A204.1 (cell line): ENCODE measurements at regions not wholly inside any gene's neighbourhood (a gene's known extent, or its start where the extent isn't known, plus 50 kb on each side); places are given as distances from the start of the nearest gene placed in this dataset.
"Not testable (repeated sequence)": the region's sequence is repeated elsewhere in the genome, so short reads cannot be mapped to it uniquely, and the experiment has no call there.

ENCODE experiments used
- FAIRE-seq: peaks from 2 replicates; lab custom pipeline; 2012; peaks lifted over from hg19 to GRCh38; lab: Jason Lieb, UNC

DNA sequence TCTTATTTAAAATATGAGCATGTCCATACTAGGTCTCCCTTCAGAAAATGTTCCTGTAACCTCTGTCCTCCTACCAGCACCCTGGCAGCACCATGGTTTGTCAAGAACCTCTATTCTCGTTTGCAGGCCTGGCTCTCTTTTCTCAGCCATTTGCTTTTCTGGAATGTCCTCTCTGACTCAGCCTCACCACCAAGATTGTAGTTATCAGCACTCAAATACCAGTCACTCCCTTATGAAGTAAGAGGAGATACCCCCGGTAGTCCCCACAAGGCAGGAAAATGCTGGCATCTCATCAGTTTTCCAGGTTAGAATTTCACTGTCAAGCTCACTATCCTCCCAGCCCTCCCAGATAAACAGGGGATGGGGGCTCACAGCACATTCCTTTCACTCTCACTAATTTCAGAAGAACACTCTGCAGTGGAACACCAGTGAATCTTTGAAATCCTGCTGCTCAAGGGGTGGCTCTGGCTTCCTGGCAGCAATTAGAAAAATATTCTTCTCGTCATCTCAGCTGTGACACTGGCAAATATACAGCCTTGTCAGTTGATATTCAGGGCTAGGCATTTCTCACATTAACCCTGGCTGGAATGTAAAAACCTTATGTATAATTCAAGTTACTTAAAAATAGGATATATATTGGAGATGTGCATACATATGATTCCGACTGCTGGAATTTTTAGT, 129.2 kb downstream of the TBX18 start:
- FAIRE-seq, result no peak

DNA sequence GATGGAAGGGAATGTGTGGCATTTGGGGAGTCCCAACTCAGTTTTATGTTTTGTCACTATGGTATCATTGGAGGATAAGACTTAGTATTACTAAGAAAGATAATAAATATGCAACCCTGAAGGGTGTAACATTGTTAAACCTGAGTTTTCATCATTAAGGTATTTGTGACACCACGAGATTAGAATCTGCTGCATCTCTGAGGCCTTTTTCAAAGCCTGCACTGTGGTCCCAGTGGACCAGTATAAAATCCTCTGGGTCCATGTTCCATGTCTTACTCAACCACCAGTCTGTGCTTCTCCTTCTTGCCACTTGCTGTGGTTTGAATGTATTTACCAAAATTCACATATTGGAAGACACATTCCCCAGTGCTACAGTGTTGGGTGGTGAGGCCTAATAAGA, 130.6 kb downstream of the TBX18 start:
- FAIRE-seq, result no peak

DNA sequence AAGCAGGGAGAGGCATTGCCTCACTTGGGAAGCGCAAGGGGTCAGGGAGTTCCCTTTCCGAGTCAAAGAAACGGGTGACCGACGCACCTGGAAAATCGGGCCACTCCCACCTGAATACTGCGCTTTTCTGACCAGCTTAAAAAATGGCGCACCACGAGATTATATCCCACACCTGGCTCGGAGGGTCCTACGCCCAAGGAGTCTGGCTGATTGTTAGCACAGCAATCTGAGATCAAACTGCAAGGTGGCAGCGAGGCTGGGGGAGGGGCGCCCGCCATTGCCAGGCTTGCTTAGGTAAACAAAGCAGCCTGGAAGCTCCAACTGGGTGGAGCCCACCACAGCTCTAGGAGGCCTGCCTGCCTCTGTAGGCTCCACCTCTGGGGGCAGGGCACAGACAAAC, 137.9 kb downstream of the TBX18 start:
- not testable (repeated sequence) for FAIRE-seq

DNA sequence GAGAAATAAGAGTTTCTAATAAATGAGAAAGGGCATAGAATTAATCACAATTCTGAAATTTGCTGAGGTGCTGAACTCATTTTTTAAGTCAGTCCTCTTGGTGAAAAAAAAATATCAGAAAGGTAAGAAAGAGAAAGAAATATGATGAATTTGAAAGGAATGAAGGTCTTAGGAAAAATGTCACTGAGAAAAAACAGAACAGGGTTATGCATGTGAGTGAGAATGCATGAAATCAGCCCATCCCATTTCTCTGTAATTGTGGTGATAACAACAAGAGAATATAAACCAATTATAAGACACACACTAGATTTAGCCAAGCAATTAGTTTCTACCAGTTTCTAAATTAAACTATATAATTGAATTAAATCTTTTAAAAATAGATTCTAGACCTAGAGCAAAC, 138.9 kb downstream of the TBX18 start:
- no peak for FAIRE-seq

DNA sequence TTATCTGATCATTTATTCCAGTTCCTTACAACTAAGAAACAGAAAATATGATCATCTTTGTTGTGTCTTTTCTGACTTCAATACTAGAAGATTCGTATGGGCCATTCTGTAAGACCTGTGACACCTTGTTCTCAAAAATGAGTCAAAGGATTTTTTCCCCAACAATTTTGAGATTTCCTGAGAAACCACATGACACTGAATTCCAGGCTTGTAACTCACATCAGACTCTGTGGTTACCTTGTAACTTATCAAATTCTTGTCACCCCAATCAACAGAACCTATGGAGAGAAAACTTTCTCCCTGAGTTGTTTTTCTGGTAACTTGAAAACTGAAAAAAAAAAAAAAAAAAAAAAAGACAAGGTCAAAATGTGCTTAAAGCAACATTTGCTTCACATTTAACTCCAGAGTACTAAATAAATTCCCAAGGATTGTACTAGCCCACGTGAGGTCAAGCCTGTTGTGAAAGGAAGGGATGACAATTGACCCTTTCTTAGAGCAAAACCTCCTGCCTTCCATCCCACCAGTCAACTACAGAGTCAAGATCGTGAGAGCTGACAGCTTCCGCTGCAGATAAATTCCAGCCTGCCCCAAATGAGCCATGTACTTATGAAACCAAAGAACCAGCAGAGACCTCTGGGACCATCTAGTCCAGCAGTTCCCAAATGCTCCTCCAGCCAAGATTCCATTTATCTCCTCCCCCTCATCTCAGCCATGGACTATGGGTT, 140.3 kb downstream of the TBX18 start:
- no peak for FAIRE-seq

DNA sequence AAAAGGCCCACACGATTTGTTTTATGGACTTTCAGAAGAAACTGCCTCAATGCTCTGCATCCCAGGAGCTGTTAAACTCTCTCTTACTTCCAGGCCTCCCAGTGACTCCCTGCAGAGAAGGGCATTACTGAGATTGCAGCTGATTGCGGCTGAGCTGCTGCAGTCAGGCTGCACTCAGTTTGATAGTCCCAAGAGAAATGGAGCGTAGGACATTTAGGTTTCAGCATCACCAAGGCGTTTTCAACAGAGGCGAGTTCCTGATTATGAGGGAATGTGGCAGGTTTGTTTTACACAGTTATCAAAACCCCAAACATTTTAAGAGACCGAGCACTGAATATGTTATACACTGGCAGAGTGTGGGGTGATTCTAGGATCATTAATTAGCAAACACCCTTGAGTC, 145.6 kb downstream of the TBX18 start:
- FAIRE-seq, result no peak

DNA sequence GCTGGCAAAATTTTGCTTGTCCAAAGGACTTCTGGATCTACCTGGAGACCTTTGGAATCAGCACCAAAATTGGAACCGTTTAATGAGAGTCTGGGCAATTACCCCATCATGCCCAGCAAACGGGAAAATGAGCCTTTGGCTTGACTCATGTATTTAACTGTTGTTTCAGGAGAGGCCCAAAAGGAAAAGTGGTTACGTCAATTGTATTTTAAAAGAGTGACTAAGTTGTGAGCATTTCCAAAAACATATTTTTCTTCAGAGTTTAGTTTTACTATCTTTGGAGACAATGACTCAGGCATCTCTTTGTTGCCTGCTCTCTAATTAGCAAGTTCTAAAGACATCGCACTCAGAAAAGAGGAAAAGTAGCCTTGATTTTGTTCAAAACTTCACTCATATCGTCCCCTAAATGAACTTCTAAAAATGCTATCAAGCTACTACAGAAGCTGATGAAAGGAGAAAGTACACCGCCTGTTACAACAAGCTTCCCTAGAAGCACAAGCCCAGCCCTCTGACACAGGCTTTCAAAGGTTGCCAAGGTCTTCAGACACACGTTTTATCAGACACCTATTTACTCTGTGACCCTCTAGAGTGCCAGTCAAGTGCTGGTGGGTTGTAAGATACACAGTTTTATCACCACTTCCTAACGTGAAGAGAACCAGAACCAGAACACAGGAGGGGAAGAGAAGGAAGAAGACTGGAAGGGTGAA, 146.2 kb downstream of the TBX18 start:
- FAIRE-seq, result no peak

DNA sequence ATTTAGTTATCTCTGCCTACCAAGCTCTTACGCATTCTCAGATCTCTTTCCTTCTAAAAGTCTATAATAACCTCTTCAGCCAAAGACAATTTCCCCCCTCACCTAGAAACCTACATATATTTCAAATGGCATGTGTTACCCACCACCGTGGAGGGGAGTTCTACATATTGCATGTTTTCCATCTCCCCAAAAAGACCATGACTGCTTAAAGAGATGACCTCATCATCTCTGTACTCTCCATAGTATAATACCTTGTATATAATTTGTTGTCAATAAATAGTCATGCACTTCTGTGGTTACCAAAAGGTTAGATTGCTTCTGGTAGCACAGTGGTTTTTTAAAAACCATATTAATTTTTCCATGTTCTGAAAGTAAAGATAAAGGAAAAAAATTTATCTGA, 148.4 kb downstream of the TBX18 start:
- no peak for FAIRE-seq

DNA sequence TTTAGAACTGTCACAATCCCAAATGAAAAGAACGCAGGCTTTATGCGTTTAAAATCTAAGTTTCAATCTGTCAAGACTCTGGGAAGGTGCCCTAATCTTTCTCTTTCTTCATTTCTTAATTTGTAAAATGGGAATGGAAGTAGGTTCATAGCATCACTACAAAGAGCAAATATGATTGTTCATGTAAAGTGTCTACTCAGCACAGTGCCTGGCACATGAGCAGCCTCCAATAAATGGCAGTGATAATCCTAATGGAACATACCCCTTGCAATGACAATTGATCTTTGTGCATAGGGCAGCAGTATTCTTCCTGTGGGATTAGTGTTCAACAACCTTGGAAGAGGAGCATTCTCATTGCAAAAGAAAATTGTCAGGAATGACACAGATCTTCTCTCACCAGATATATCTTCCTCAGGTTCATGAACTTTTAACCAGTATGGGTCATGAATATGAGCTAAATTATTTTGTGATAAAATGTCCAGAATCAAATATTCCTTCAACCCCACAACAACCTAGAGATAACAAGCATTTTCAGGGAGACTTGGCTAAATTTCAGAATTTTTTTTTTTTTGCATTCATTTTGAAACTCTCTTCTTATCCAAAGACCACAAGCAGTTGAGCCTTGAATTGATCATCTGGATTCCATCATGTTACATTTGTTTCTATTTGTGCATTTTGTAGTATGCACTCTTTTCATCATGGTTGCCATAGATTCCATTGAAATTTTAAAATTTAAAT, 149.1 kb downstream of the TBX18 start:
- FAIRE-seq, result no peak

DNA sequence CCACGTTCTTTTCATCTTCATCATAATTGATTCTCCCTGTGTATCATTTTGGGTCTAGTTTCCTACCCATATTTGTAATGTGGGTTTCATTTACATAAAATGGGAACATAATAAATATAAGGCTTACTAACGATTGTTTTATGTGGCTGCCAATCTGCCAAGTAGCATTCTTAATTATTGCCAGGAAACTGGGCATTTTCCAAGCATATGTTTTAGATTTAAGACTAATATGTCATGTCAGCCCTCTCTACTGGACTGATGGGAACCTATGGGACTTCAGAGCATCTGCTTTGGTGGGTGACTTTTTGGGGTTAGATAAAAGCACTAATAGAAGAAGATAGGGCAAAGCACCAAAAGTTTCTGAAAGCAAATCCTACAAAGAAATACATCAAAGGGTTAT, 157.5 kb downstream of the TBX18 start:
- FAIRE-seq, result no peak

DNA sequence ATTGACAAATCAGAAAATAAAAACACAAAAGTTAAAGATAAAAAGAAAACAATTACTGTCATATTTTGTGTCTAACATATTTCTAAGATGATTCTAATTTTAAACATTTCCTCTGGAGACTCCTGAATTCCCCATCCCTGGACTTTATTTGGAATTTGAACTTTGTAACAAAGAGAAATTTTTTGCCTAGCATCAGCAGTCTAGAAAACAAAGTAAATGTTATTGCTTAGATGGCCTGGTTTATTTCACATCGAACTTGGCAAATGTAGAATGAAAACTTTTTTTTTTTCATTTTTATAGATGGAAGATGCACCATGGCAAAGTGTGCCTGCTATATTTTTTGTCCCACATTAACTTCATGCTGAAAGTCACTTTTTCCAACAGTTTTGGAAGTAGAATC, 159.1 kb downstream of the TBX18 start:
- no peak for FAIRE-seq

DNA sequence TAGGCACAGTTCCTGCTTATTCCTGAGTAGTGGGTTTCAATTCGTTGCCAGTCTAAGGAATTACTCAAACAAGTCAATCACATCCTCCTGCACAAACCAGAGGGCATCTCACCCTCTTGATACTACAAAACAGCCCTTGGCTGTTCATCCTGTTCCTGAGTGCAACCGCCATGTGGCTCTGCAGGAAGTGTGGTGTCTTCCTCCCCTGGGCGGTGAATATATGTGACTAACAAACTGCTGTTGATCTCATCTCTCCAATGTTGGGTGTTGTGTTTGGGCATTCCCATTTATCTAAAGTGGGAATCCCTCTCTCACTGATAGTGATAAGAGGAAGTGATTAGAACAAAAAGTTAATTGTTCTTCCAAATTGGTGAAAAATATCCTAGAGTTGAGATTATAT, 163.0 kb downstream of the TBX18 start:
- no peak for FAIRE-seq

DNA sequence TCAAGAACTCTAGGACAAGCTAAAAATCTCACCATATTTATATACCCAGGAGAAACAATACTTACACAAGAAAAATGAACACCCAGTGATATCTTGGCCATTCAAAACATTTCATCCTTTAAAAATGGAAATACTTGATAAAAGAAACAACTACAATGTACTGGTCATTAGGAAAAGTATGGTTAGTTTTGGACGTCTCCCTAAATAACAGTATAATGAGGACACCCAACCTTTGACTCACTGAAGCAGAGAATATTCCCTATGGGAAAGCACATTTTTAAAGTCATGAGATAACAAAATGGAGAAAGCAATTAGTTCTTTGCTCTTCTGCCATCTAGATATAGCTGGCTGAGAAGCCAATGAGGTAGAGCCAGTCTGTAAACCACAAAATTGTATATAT, 164.4 kb downstream of the TBX18 start:
- FAIRE-seq, result no peak

DNA sequence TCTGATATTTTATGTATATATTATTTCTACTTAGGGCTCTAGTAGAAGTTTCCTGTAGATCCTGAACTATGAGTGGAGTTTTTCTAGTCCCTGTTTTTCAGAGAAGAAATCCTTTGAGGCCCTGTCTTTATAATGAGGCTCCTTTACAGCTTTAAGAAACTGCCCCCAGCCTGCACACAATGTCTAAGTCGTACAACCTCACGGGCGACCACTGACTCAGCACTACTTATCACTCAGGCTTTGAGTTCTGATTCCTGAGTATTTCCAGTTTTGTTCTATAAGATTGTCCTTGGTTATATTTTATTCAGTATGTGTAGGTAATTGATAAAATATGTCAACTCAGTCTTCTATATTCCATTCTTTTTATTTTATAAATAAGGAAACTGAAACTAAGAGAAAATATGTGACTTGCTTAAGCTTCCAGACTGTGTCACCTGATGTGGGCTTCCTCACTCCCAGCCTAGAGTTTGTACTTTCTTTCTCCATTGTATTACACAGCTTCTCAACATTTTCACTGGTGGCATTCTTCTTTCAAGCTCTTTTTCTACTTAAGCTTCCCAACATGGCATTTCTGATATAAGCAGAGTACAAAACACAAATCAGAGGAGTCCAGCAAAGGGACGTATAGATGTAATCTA, 167.0 kb downstream of the TBX18 start:
- FAIRE-seq, result no peak

DNA sequence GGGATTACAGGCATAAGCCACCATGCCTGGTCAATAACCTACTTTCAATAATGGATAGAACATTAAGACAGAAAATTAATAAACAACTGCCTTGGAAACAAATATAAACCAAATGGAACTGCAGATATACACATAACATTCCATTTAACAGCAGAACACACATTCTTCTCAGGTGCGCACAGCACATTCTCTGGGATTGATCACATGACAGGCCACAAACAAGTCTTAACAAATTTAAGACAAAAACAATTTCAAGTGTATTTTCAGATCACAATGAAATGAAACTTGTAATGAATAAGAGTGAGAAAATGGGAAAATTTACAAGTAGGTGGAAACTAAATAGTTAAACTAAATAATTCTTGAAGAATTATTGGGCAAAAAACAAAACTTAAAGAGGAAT, 167.9 kb downstream of the TBX18 start:
- no peak for FAIRE-seq

DNA sequence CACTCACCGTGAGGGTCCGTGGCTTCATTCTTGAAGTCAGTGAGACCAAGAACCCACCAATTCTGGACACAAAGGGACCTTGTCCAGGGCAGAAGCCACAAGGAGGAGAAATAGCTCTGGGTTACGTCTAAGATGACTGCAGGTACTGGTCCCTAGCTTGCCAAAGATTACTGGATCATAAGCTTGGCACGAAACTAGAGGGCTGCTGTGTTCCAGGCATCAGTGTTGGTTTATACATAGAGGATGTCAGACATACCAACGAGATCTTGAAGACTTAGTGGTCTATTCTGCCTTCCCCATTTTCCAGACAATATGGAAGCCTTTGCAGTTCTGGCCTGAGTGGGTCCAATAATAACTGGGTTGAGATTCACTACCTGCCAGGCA, 175.7 kb downstream of the TBX18 start:
- FAIRE-seq, result no peak

DNA sequence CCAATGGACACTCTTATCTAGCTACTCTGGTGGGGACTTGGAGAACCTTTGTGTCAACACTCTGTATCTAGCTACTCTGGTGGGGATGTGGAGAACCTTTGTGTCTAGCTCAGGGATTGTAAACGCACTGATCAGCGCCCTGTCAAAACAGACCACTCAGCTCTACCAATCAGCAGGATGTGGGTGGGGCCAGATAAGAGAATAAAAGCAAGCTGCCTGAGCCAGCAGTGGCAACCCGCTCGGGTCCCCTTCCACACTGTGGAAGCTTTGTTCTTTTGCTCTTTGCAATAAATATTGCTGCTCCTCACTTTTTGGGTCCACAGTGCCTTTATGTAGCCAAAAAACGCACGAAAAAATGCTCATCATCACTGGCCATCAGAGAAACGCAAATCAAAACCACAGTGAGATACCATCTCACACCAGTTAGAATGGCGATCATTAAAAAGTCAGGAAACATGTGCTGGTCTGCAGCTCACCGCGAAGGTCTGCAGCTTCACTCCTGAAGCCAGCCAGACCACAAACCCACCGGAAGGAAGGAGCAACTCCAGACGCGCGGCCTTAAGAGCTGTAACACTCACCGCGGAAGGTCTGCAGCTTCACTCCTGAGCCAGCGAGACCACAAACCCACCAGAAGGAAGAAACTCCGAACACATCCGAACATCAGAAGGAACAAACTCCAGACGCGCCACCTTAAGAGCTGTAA, 176.3 kb downstream of the TBX18 start:
- not testable (repeated sequence) for FAIRE-seq

DNA sequence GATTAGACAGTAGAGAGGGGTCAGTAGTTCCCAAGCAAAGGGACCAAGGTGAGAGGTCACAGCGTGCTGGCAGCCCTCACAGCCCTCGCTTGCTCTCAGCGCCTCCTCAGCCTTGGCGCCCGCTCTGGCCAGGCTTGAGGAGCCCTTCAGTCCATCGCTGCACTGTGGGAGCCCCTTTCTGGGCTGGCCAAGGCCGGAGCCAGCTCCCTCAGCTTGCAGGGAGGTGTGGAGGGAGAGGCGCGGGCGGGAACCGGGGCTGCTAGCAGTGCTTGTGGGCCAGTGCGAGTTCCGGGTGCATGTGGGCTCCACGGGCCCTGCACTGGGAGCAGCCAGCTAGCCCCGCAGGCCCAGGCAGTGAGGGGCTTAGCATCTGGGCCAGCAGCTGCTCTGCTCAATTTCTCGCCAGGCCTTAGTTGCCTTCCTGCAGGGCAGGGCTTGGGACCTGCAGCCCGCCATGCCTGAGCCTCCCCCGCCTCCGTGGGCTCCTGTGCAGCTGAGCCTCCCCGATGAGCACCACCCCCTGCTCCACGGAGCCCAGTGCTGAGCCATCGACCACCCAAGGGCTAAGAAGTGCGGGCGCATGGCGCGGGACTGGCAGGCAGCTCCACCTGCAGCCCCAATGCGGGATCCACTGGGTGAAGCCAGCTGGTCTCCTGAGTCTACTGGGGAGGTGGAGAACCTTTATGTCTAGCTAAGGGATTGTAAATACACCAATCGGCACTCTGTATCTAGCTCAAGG, 177.0 kb downstream of the TBX18 start:
- FAIRE-seq, result not testable (repeated sequence)

DNA sequence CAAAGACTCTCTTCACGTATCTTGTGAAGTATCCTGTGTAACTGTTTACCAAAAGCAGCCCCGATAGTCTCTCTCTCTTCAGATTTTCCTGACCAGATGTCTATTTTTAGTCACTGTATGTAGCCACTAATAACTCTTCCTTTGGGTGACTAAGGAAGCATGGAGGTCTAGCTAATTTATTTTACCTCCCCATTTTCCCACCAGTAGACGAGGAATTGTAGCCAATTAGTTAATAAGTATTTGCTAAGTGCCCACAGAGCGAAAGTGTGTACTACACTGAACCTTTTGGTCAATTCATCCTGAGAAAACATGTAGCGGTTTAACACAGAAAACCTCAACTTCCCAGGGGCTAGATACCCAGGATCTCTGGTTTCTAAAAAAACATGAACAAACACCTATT, 180.6 kb downstream of the TBX18 start:
- no peak for FAIRE-seq

DNA sequence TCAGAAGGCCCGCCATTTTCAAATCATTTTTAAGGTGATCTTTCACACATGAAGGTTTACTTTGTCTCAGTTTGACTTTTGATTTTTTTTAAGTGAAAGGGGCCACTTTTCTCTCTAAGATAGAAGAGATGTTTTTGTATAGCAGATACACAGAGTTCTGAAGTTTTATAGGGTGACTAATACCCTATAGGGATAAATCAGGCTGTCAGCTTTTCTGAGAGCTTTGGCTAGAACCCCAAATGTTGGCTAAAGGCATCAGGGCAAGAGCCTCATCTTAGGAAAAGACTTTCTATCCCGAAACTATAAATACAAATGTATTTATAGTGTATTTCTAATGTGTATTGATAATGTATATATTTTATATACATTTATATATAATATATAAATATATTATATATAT, 181.4 kb downstream of the TBX18 start:
- no peak for FAIRE-seq
